RWPE1 (cell line): ENCODE measurements at regions not wholly inside any gene's neighbourhood (a gene's known extent, or its start where the extent isn't known, plus 50 kb on each side); places are given as distances from the start of the nearest gene placed in this dataset.
"Not testable (repeated sequence)": the region's sequence is repeated elsewhere in the genome, so short reads cannot be mapped to it uniquely, and the experiment has no call there.

Experiments
- CTCF ChIA-PET: fragments of 350-600 bp; sonication (Branson Sonifier 250); formaldehyde crosslinking; extraction: SDS; loops from one replicate; lab custom pipeline; 2021; lab: Yijun Ruan, JAX
- POLR2A ChIA-PET: fragments of 400-600 bp; formaldehyde crosslinking; extraction: SDS; loops from one replicate; lab custom pipeline; 2020; ENCODE audit warnings: antibody characterized with exemption; ENCODE audit not compliant: low non-redundant PET; lab: Yijun Ruan, JAX
- DNase-seq: peaks from one replicate; pipeline ENCODE4 v3.0.0; 2012; ENCODE audit warnings: low spot score
- H3K27ac ChIP-seq: fragments of 450-650 bp; 2 replicates; pipeline ENCODE4 v1.5.1; 2017
- CTCF ChIP-seq: fragments of 450-650 bp; conservative IDR thresholded peaks from 2 replicates; pipeline ENCODE4 v1.5.1; 2017; ENCODE audit warnings: low read depth, mild to moderate bottlenecking

- ChIA-PET CTCF (no interaction called here), POLR2A (no interaction called here)
- no peak overlapping the region for H3K27ac ChIP-seq
- no peak for DNase-seq
- TF ChIP-seq CTCF: no peak
Measured at GRCh38 chr2:195534971-195535370, 122.1 kb upstream of the SLC39A10 start.

- ChIA-PET CTCF (no interaction called here), POLR2A (no interaction called here)
- H3K27ac ChIP-seq: no peak overlapping the region
- no peak for TF ChIP-seq CTCF
- peak; percentile 17 for DNase-seq
Measured at GRCh38 chr2:195533771-195534642, 123.0 kb upstream of the SLC39A10 start.

- no peak for DNase-seq
- no peak overlapping the region for H3K27ac ChIP-seq
- no peak for TF ChIP-seq CTCF
- POLR2A ChIA-PET: no interaction called here
- CTCF ChIA-PET: no interaction called here
Measured at GRCh38 chr2:195532628-195533271, 124.3 kb upstream of the SLC39A10 start.

- POLR2A ChIA-PET: no interaction called here
- no peak for TF ChIP-seq CTCF
- no peak for DNase-seq
- no peak overlapping the region for H3K27ac ChIP-seq
- CTCF ChIA-PET: interaction anchor here (0.6 kb wide), 1 partner anchor 69 kb away, joined by 3 read pairs; no protein-coding TSS in a partner anchor
Measured at GRCh38 chr2:195532255-195532627, 124.8 kb upstream of the SLC39A10 start.

DNA sequence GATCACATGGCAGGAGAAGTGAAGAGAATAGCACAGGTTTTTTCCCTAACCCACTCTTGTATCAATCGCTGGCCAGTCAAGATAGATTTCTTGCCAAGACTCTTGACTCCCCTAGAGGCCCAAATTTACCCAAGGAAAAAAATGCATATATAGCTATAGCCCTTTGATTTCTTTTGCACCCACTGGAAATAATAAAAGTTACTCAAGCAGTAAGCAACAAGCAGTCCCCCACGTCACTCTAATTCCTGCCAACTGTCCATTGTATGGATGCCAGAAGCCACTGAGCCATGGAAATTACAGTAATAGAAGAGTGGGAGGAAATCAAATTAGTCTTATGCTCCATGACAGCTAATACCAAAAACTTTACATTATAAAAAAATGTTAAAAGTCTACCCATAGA lies 125.3 kb upstream of the SLC39A10 start:
- POLR2A ChIA-PET: no interaction called here
- no peak for DNase-seq
- CTCF ChIA-PET: interaction anchor here (0.6 kb wide), 1 partner anchor 69 kb away, joined by 3 read pairs; no protein-coding TSS in a partner anchor
- TF ChIP-seq CTCF: no peak
- H3K27ac ChIP-seq: no peak overlapping the region

- POLR2A ChIA-PET, H3K27ac ChIP-seq, CTCF ChIA-PET, DNase-seq: not testable (repeated sequence)
Measured at GRCh38 chr2:195523242-195523641, 133.8 kb upstream of the SLC39A10 start.

DNA sequence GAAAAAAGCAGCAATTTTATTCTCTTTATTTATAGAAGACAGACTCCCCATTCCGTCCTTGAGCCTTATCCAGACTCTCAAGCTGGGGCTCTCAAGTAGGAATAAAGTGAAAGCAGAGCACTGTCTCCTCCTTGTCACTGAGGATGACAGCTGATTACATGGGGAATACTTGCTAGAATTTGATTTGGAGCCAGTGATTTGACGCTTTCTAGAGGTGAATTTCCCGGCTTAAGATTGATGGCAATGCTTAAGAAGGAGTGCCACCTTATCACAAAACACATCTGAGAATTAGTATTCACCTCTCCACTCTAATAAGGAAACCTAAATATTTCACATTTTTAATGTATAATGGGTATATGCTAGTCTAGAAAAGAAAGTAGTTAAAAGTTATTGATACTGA lies 135.4 kb upstream of the SLC39A10 start:
- ChIA-PET CTCF (no interaction called here), POLR2A (no interaction called here)
- no peak overlapping the region for H3K27ac ChIP-seq
- no peak for DNase-seq
- no peak for TF ChIP-seq CTCF
